HEK293 (cell line): ENCODE measurements at regions not wholly inside any gene's neighbourhood (a gene's known extent, or its start where the extent isn't known, plus 50 kb on each side); places are given as distances from the start of the nearest gene placed in this dataset.
"Not testable (repeated sequence)": the region's sequence is repeated elsewhere in the genome, so short reads cannot be mapped to it uniquely, and the experiment has no call there.

Experiments
- CTCF ChIA-PET: fragments of 350-600 bp; formaldehyde crosslinking; extraction: SDS; loops from one replicate; lab custom pipeline; 2021; ENCODE audit warnings: antibody characterized with exemption; lab: Yijun Ruan, JAX
- POLR2A ChIA-PET: fragments of 300-600 bp; formaldehyde crosslinking; extraction: SDS; loops from one replicate; lab custom pipeline; 2020; ENCODE audit warnings: antibody characterized with exemption, inconsistent platforms; lab: Yijun Ruan, JAX
- H3K27ac ChIP-seq: fragments of 200-500 bp; sonication (Bioruptor generic); 2 replicates; pipeline ENCODE4 v1.5.1; 2014; ENCODE audit warnings: low read depth, low read length, control low read depth, inconsistent platforms; ENCODE audit errors: extremely low read depth
- H3K36me3 ChIP-seq, 2 experiments: fragments of 200-500 bp in 1 of 2; sonication (Bioruptor generic) in 1 of 2; 1 replicate in 1 of 2; 2 replicates in 1 of 2; pipeline ENCODE4 v1.5.1; 2014 to 2017; ENCODE audit warnings: inconsistent platforms in 2 of 2, low read length in 2 of 2; ENCODE audit not compliant: control insufficient read depth in 2 of 2, insufficient read depth in 1 of 2
- H3K4me1 ChIP-seq: fragments of 200-500 bp; sonication (Bioruptor generic); 2 replicates; pipeline ENCODE4 v1.5.1; 2014; ENCODE audit warnings: mild to moderate bottlenecking, low read length, inconsistent platforms; ENCODE audit not compliant: control insufficient read depth, insufficient read depth
- H3K4me3 ChIP-seq: 2 replicates; pipeline ENCODE4 v1.5.1; 2011; ENCODE audit warnings: low read depth, mild to moderate bottlenecking, control low read depth, low read length, moderate library complexity
- H3K9me3 ChIP-seq: fragments of 200-500 bp; sonication (Bioruptor generic); 2 replicates; pipeline ENCODE4 v1.5.1; 2014; ENCODE audit warnings: low read depth, low read length, inconsistent platforms; ENCODE audit not compliant: control insufficient read depth, insufficient read depth
- GFI1B ChIP-seq: fragments of 450-650 bp; formaldehyde crosslinking; IDR thresholded peaks from 2 replicates; pipeline ENCODE4 v1.5.1; 2016; ENCODE audit warnings: missing biosample characterization, missing genetic modification characterization
- KLF10 ChIP-seq: fragments of 450-650 bp; IDR thresholded peaks from 2 replicates; pipeline ENCODE4 v1.5.1; 2018; ENCODE audit warnings: missing biosample characterization, mild to moderate bottlenecking, missing genetic modification characterization
- KLF16 ChIP-seq: fragments of 450-650 bp; formaldehyde crosslinking; IDR thresholded peaks from 2 replicates; pipeline ENCODE4 v1.5.1; 2017; ENCODE audit warnings: missing biosample characterization, missing genetic modification characterization
- SP3 ChIP-seq: fragments of 450-650 bp; formaldehyde crosslinking; IDR thresholded peaks from 2 replicates; pipeline ENCODE4 v1.5.1; 2016; ENCODE audit warnings: missing biosample characterization, missing genetic modification characterization
- ZBTB1 ChIP-seq: fragments of 450-650 bp; formaldehyde crosslinking; IDR thresholded peaks from 2 replicates; pipeline ENCODE4 v1.5.1; 2016; ENCODE audit warnings: missing biosample characterization, missing genetic modification characterization
- ZBTB20 ChIP-seq: fragments of 450-650 bp; formaldehyde crosslinking; IDR thresholded peaks from 2 replicates; pipeline ENCODE4 v1.5.1; 2016; ENCODE audit warnings: missing biosample characterization, missing genetic modification characterization
- ZBTB48 ChIP-seq: fragments of 450-650 bp; formaldehyde crosslinking; IDR thresholded peaks from 2 replicates; pipeline ENCODE4 v1.5.1; 2016; ENCODE audit warnings: missing biosample characterization, missing genetic modification characterization
- ZBTB8A ChIP-seq: fragments of 450-650 bp; formaldehyde crosslinking; IDR thresholded peaks from 2 replicates; pipeline ENCODE4 v1.5.1; 2016; ENCODE audit warnings: missing biosample characterization, missing genetic modification characterization
- ZFP3 ChIP-seq: fragments of 450-650 bp; formaldehyde crosslinking; IDR thresholded peaks from 2 replicates; pipeline ENCODE4 v1.5.1; 2016; ENCODE audit warnings: low read depth, missing biosample characterization, missing genetic modification characterization
- ZFP41 ChIP-seq: fragments of 450-650 bp; formaldehyde crosslinking; IDR thresholded peaks from 2 replicates; pipeline ENCODE4 v1.5.1; 2016; ENCODE audit warnings: missing biosample characterization, missing genetic modification characterization, borderline replicate concordance
- ZNF133 ChIP-seq: fragments of 450-650 bp; formaldehyde crosslinking; IDR thresholded peaks from 2 replicates; pipeline ENCODE4 v1.5.1; 2016; ENCODE audit warnings: missing biosample characterization, missing genetic modification characterization
- ZNF223 ChIP-seq: fragments of 450-650 bp; formaldehyde crosslinking; IDR thresholded peaks from 2 replicates; pipeline ENCODE4 v1.5.1; 2016; ENCODE audit warnings: missing biosample characterization, missing genetic modification characterization
- ZNF24 ChIP-seq: fragments of 450-650 bp; formaldehyde crosslinking; IDR thresholded peaks from 2 replicates; pipeline ENCODE4 v1.5.1; 2016; ENCODE audit warnings: missing biosample characterization, missing genetic modification characterization
- ZNF280C ChIP-seq: fragments of 450-650 bp; formaldehyde crosslinking; IDR thresholded peaks from 2 replicates; pipeline ENCODE4 v1.5.1; 2016; ENCODE audit warnings: missing biosample characterization, missing genetic modification characterization
- ZNF311 ChIP-seq: fragments of 450-650 bp; formaldehyde crosslinking; IDR thresholded peaks from 2 replicates; pipeline ENCODE4 v1.5.1; 2017; ENCODE audit warnings: missing biosample characterization, missing genetic modification characterization, borderline replicate concordance
- ZNF404 ChIP-seq: fragments of 450-650 bp; formaldehyde crosslinking; IDR thresholded peaks from 2 replicates; pipeline ENCODE4 v1.5.1; 2017; ENCODE audit warnings: missing biosample characterization, missing genetic modification characterization
- ZNF423 ChIP-seq: fragments of 450-650 bp; formaldehyde crosslinking; IDR thresholded peaks from 2 replicates; pipeline ENCODE4 v1.5.1; 2016; ENCODE audit warnings: missing biosample characterization, missing genetic modification characterization
- ZNF664 ChIP-seq: fragments of 450-650 bp; formaldehyde crosslinking; IDR thresholded peaks from 2 replicates; pipeline ENCODE4 v1.5.1; 2016; ENCODE audit warnings: missing biosample characterization, missing genetic modification characterization
- ZNF701 ChIP-seq: fragments of 450-650 bp; formaldehyde crosslinking; IDR thresholded peaks from 2 replicates; pipeline ENCODE4 v1.5.1; 2016; ENCODE audit warnings: missing biosample characterization, missing genetic modification characterization
- ZNF704 ChIP-seq: fragments of 450-650 bp; formaldehyde crosslinking; IDR thresholded peaks from 2 replicates; pipeline ENCODE4 v1.5.1; 2016; ENCODE audit warnings: missing biosample characterization, missing genetic modification characterization
- ZNF792 ChIP-seq: fragments of 450-650 bp; formaldehyde crosslinking; IDR thresholded peaks from 2 replicates; pipeline ENCODE4 v1.5.1; 2016; ENCODE audit warnings: missing biosample characterization, missing genetic modification characterization
- ZNF830 ChIP-seq: fragments of 450-650 bp; IDR thresholded peaks from 2 replicates; pipeline ENCODE4 v1.5.0; 2018; ENCODE audit warnings: missing biosample characterization, missing genetic modification characterization, low read depth, mild to moderate bottlenecking, moderate library complexity
- ZSCAN30 ChIP-seq: fragments of 450-650 bp; IDR thresholded peaks from 2 replicates; pipeline ENCODE4 v1.5.1; 2018; ENCODE audit warnings: missing biosample characterization, mild to moderate bottlenecking, missing genetic modification characterization, moderate library complexity
- TF ChIP-seq, protein P1 (sequence below): fragments of 450-650 bp; formaldehyde crosslinking; IDR thresholded peaks from 2 replicates; pipeline ENCODE4 v1.5.1; 2016; ENCODE audit warnings: missing biosample characterization, missing genetic modification characterization

DNA sequence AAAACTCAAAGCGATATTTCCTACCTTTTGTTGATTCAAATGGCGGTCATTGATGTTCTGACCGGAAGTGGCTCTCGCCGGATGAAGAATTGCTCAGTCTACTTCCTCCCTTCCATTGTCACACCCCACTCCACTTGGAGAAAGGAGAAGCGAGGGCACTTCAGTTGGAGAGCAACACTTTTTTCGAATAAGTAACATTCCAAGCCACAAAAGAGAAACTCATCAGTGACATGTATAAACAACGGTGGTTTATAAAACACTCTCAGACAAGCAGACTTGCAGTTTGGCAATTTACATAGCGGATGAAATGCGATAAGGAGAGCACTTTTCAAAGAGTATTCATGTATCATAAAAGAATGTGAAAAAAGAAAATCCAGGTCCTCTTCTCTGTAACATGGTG lies 919.1 kb downstream of the MCTP2 start:
- Histone ChIP-seq H3K9me3 (no peaks in the 10 kb centered on the region), H3K4me1 (no peaks in the 10 kb centered on the region), H3K36me3 (no peaks in the 10 kb centered on the region), H3K27ac (no peak overlapping the region), H3K4me3 (no peak overlapping the region)
- no peak for TF ChIP-seq ZSCAN30 (tag by site-specific recombination)
- no peak for TF ChIP-seq ZNF280C
- no peak for TF ChIP-seq ZBTB8A (tag by site-specific recombination)
- no peak for TF ChIP-seq KLF10
- TF ChIP-seq ZNF133 (tag by site-specific recombination) = no peak
- no peak for TF ChIP-seq SP3
- TF ChIP-seq ZNF404 (tag by site-specific recombination) = no peak
- TF ChIP-seq ZFP3 = no peak
- no peak for TF ChIP-seq ZFP41 (tag by site-specific recombination)
- no peak for TF ChIP-seq ZNF704 (tag by site-specific recombination)
- no peak for TF ChIP-seq ZBTB1
- no peak for TF ChIP-seq GFI1B
- TF ChIP-seq, protein P1, sequence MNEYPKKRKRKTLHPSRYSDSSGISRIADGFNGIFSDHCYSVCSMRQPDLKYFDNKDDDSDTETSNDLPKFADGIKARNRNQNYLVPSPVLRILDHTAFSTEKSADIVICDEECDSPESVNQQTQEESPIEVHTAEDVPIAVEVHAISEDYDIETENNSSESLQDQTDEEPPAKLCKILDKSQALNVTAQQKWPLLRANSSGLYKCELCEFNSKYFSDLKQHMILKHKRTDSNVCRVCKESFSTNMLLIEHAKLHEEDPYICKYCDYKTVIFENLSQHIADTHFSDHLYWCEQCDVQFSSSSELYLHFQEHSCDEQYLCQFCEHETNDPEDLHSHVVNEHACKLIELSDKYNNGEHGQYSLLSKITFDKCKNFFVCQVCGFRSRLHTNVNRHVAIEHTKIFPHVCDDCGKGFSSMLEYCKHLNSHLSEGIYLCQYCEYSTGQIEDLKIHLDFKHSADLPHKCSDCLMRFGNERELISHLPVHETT (tag by site-specific recombination) = no peak
- no peak for TF ChIP-seq ZNF223
- TF ChIP-seq ZBTB20 (tag by site-specific recombination) = no peak
- ChIA-PET CTCF (no interaction called here), POLR2A (no interaction called here)

- ChIA-PET CTCF (interaction anchor here (0.7 kb wide), 1 partner anchor 107 kb away, joined by 3 read pairs; no protein-coding TSS in a partner anchor), POLR2A (no interaction called here)
- no peak for TF ChIP-seq ZNF664 (tag by site-specific recombination)
- TF ChIP-seq ZNF701 (tag by site-specific recombination) = no peak
- no peak for TF ChIP-seq ZNF423
- no peak for TF ChIP-seq ZNF311 (tag by site-specific recombination)
- TF ChIP-seq ZNF24 = no peak
- TF ChIP-seq ZBTB48 (tag by site-specific recombination) = no peak
- no peak for TF ChIP-seq ZNF830
- TF ChIP-seq KLF16 (tag by site-specific recombination) = no peak
- no peak for TF ChIP-seq ZNF792 (tag by site-specific recombination)
- Histone ChIP-seq H3K4me3 (no peak overlapping the region), H3K4me1 (no peaks in the 10 kb centered on the region), H3K27ac (no peak overlapping the region), H3K36me3 (no peaks in the 10 kb centered on the region), H3K9me3 (no peaks in the 10 kb centered on the region)
Measured at GRCh38 chr15:95152741-95153140, 921.4 kb downstream of the MCTP2 start.

DNA sequence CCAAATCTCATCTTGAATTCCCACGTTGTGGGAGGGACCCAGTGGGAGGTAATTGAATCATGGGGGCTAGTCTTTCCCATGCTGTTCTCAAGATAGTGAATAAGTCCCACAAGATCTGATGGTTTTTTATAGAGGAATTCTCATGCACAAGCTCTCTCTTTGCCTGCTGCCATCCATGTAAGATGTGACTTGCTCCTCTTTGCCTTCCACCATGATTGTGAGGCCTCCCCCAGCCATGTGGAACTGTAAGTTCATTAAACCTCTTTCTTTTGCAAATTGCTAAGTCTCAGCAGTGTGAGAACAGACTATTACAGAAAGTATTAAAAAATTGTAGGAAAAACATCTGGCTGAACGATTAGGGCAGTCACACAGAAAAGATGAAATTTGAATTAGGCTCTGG lies 921.8 kb downstream of the MCTP2 start:
- POLR2A ChIA-PET, H3K27ac ChIP-seq, H3K4me3 ChIP-seq, H3K4me1 ChIP-seq, H3K36me3 ChIP-seq, H3K9me3 ChIP-seq: not testable (repeated sequence)
- CTCF ChIA-PET = interaction anchor here (0.6 to 0.7 kb wide), 2 partner anchors 107 to 1737 kb away, joined by 3 to 5 read pairs; no protein-coding TSS in a partner anchor
